DND-41 (cell line): ENCODE measurements at regions not wholly inside any gene's neighbourhood (a gene's known extent, or its start where the extent isn't known, plus 50 kb on each side); places are given as distances from the start of the nearest gene placed in this dataset.

ENCODE experiments used
- ATAC-seq: fragments of 200-7000 bp; cut with Tn5 transposase; 3 replicates; pipeline ENCODE4 v1.9.1; 2021; ENCODE audit warnings: low read depth; ENCODE audit not compliant: insufficient read depth
- DNase-seq: peaks from one replicate; pipeline ENCODE4 v3.0.0-alpha.2; 2020
- H2AFZ ChIP-seq: 2 replicates; pipeline ENCODE4 v1.6.0; 2012; ENCODE audit warnings: low read depth, low read length
- H3K27ac ChIP-seq: 2 replicates; pipeline ENCODE4 v1.5.1; 2012; ENCODE audit warnings: low read length, inconsistent platforms
- H3K27me3 ChIP-seq: fragments of 200-600 bp; sonication (generic); 2 replicates; pipeline ENCODE4 v1.6.0; 2012; ENCODE audit warnings: low read length, mild to moderate bottlenecking, inconsistent platforms; ENCODE audit not compliant: insufficient read depth, poor library complexity
- H3K36me3 ChIP-seq: 2 replicates; pipeline ENCODE4 v1.5.1; 2012; ENCODE audit warnings: low read length, inconsistent platforms; ENCODE audit not compliant: insufficient read depth
- H3K4me1 ChIP-seq: 2 replicates; pipeline ENCODE4 v1.5.1; 2012; ENCODE audit warnings: mild to moderate bottlenecking, low read length; ENCODE audit not compliant: insufficient read depth
- H3K4me2 ChIP-seq: 2 replicates; pipeline ENCODE4 v1.6.0; 2012; ENCODE audit warnings: mild to moderate bottlenecking, moderate library complexity, low read length, inconsistent platforms; ENCODE audit not compliant: insufficient read depth
- H3K4me3 ChIP-seq, 2 experiments: fragments of 200-600 bp in 1 of 2; shearing (Covaris generic) in 1 of 2; 2 replicates each; pipeline ENCODE4 v1.5.1; 2012 to 2016; ENCODE audit warnings: inconsistent platforms in 2 of 2, low read length in 2 of 2, mild to moderate bottlenecking in 2 of 2, low read depth in 1 of 2, moderate library complexity in 1 of 2
- H3K79me2 ChIP-seq: 2 replicates; pipeline ENCODE4 v1.6.0; 2012; ENCODE audit warnings: low read length, inconsistent platforms; ENCODE audit not compliant: insufficient read depth
- H3K9ac ChIP-seq: 2 replicates; pipeline ENCODE4 v1.6.0; 2012; ENCODE audit warnings: low read depth, mild to moderate bottlenecking, inconsistent platforms, low read length, moderate library complexity
- H3K9me3 ChIP-seq: 2 replicates; pipeline ENCODE4 v1.5.1; 2012; ENCODE audit warnings: low read length, moderate library complexity, mild to moderate bottlenecking, inconsistent platforms; ENCODE audit not compliant: insufficient read depth, severe bottlenecking
- H4K20me1 ChIP-seq: 2 replicates; pipeline ENCODE4 v1.6.0; 2012; ENCODE audit warnings: low read length; ENCODE audit not compliant: insufficient read depth
- CTCF ChIP-seq: IDR thresholded peaks from 2 replicates; pipeline ENCODE4 v1.5.1; 2012; ENCODE audit warnings: borderline replicate concordance, low read length, moderate library complexity, mild to moderate bottlenecking; ENCODE audit not compliant: poor library complexity, severe bottlenecking; ENCODE audit errors: extremely low read depth
- EZH2 ChIP-seq: IDR thresholded peaks from 3 replicates; pipeline ENCODE4 v1.6.1; 2012; ENCODE audit warnings: borderline replicate concordance, low read depth, mild to moderate bottlenecking, moderate library complexity, low read length, inconsistent platforms; ENCODE audit not compliant: severe bottlenecking

GRCh38 chr1:30328401-30329262, 394.8 kb downstream of the MATN1 start:
- Histone ChIP-seq H3K9me3 (no peaks in the 10 kb centered on the region), H3K4me3 (no peak overlapping the region), H3K4me2 (no peak overlapping the region), H3K27me3 (no peaks in the 10 kb centered on the region), H3K4me1 (no peaks in the 10 kb centered on the region), H3K27ac (no peak overlapping the region), H3K36me3 (no peaks in the 10 kb centered on the region), H2AFZ (no peak overlapping the region), H4K20me1 (peaks cover 6% of the 10 kb centered on the region; the same call in 1 of the 2 replicates), H3K9ac (no peak overlapping the region), H3K79me2 (no peaks in the 10 kb centered on the region)
- ATAC-seq (no peak), DNase-seq (no peak)
- no peak for TF ChIP-seq CTCF
- TF ChIP-seq EZH2, result no peak

- H3K9ac ChIP-seq, result no peak overlapping the region
- H4K20me1 ChIP-seq, result peaks cover 10% of the 10 kb centered on the region
- no peaks in the 10 kb centered on the region for H3K4me1 ChIP-seq
- H3K4me3 ChIP-seq, result no peak overlapping the region
- H3K27ac ChIP-seq, result no peak overlapping the region
- H3K36me3 ChIP-seq, result no peaks in the 10 kb centered on the region
- H3K79me2 ChIP-seq, result no peaks in the 10 kb centered on the region
- H2AFZ ChIP-seq, result no peak overlapping the region
- no peak for TF ChIP-seq EZH2
- TF ChIP-seq CTCF, result no peak
- H3K27me3 ChIP-seq, result no peaks in the 10 kb centered on the region
- H3K9me3 ChIP-seq, result no peaks in the 10 kb centered on the region
- H3K4me2 ChIP-seq, result no peak overlapping the region
- ATAC-seq, result no peak
- no peak for DNase-seq
Observed at GRCh38 chr1:30328100-30328370, 395.4 kb downstream of the MATN1 start.

- Histone ChIP-seq H4K20me1 (peaks cover 13% of the 10 kb centered on the region), H3K4me2 (no peak overlapping the region), H3K36me3 (no peaks in the 10 kb centered on the region), H3K79me2 (no peaks in the 10 kb centered on the region), H3K4me3 (no peak overlapping the region), H3K4me1 (no peaks in the 10 kb centered on the region), H3K9ac (no peak overlapping the region), H2AFZ (no peak overlapping the region), H3K27ac (no peak overlapping the region), H3K9me3 (no peaks in the 10 kb centered on the region), H3K27me3 (no peaks in the 10 kb centered on the region)
- TF ChIP-seq EZH2, result no peak
- no peak for TF ChIP-seq CTCF
- ATAC-seq (no peak), DNase-seq (no peak)
Observed at GRCh38 chr1:30327370-30328099, 395.9 kb downstream of the MATN1 start.
